Upper lobe of left lung (tissue), 4 donors: ENCODE measurements at regions not wholly inside any gene's neighbourhood (a gene's known extent, or its start where the extent isn't known, plus 50 kb on each side); places are given as distances from the start of the nearest gene placed in this dataset.
"Not testable (repeated sequence)": the region's sequence is repeated elsewhere in the genome, so short reads cannot be mapped to it uniquely, and the experiment has no call there.

Experiments used
- CTCF ChIP-seq, 6 experiments: fragments of 450-650 bp in 4 of 6; fragments of 200-600 bp in 2 of 6; sonication (generic) in 2 of 6; IDR thresholded peaks; one replicate each; pipeline ENCODE4 v1.5.1; 2016 to 2019; ENCODE audit warnings: antibody characterized with exemption in 6 of 6
- POLR2A ChIP-seq, 4 donors: fragments of 450-650 bp; IDR thresholded peaks; one replicate each; pipeline ENCODE4 v1.5.1; 2016 to 2017; ENCODE audit warnings: antibody characterized with exemption in 4 of 4, mild to moderate bottlenecking in 2 of 4
- POLR2AphosphoS5 ChIP-seq, 2 donors: sonication (generic); formaldehyde crosslinking; IDR thresholded peaks; one replicate each; pipeline ENCODE4 v1.5.1; 2017; ENCODE audit warnings: antibody characterized with exemption in 2 of 2

- not testable (repeated sequence) for TF ChIP-seq CTCF, POLR2A, POLR2AphosphoS5 (IDR thresholded peaks at IDR 0.05)
These were observed 123.8 kb downstream of the OR2B2 start for GRCh38 chr6:27788376-27788775.
